GM12878 (cell line): ENCODE measurements at regions not wholly inside any gene's neighbourhood (a gene's known extent, or its start where the extent isn't known, plus 50 kb on each side); places are given as distances from the start of the nearest gene placed in this dataset.
"Not testable (repeated sequence)": the region's sequence is repeated elsewhere in the genome, so short reads cannot be mapped to it uniquely, and the experiment has no call there.

Experiments used
- ATAC-seq: fragments of 200-7000 bp; cut with Tn5 transposase; 3 replicates; pipeline ENCODE4 v1.9.1; 2020; ENCODE audit warnings: mild to moderate bottlenecking, moderate library complexity
- BruUV-seq: library from RNA; stranded (reverse); fragments of 400-500 nt; replicated peaks from 2 replicates; lab custom pipeline; 2021; lab: Mats Ljungman, UMichigan
- CTCF ChIA-PET: fragments of 300-600 bp; sonication (Branson Sonifier 250); formaldehyde crosslinking; extraction: SDS; loops from one replicate; lab custom pipeline; 2021; ENCODE audit warnings: inconsistent platforms; lab: Yijun Ruan, JAX
- POLR2A ChIA-PET: fragments of 350-600 bp; formaldehyde crosslinking; extraction: SDS; loops from one replicate; lab custom pipeline; 2021; ENCODE audit warnings: inconsistent platforms; lab: Charles Lee
- RAD21 ChIA-PET: fragments of 300-600 bp; sonication (Branson Sonifier 250); formaldehyde crosslinking; loops from one replicate; lab custom pipeline; 2023; ENCODE audit warnings: antibody characterized with exemption; ENCODE audit not compliant: unreplicated experiment; lab: Charles Lee
- SMC1A ChIA-PET: fragments of 300-600 bp; sonication (Branson Sonifier 250); formaldehyde crosslinking; loops from one replicate; lab custom pipeline; 2023; ENCODE audit not compliant: unreplicated experiment, uncharacterized antibody; lab: Charles Lee
- DNase-seq: peaks from one replicate; pipeline ENCODE4 v3.0.0-alpha.2; 2011; ENCODE audit warnings: low read depth, low spot score
- FAIRE-seq: peaks from 3 replicates; lab custom pipeline; 2011; peaks lifted over from hg19 to GRCh38; lab: Jason Lieb, UNC
- H2AFZ ChIP-seq: 2 replicates; pipeline ENCODE4 v1.6.0; 2011; ENCODE audit warnings: low read depth, low read length, control low read depth; ENCODE audit not compliant: control insufficient read depth
- H3K27ac ChIP-seq: 2 replicates; pipeline ENCODE4 v1.5.1; 2011; ENCODE audit warnings: control low read depth; ENCODE audit not compliant: control insufficient read depth, insufficient read depth
- H3K27me3 ChIP-seq, 2 experiments: replicated peaks in 1 of 2; 2 replicates each; pipeline versions ENCODE4 v1.6.0 to v1.6.1; 2011; ENCODE audit warnings: low read length in 1 of 2; ENCODE audit not compliant: control insufficient read depth in 2 of 2, insufficient read depth in 2 of 2
- H3K36me3 ChIP-seq, 2 experiments: 2 replicates each; pipeline ENCODE4 v1.5.1; 2011; ENCODE audit warnings: low read length in 1 of 2; ENCODE audit not compliant: control insufficient read depth in 2 of 2, insufficient read depth in 2 of 2
- H3K4me1 ChIP-seq: 2 replicates; pipeline ENCODE4 v1.6.1; 2011; ENCODE audit warnings: mild to moderate bottlenecking, low read length, moderate library complexity, mixed read lengths; ENCODE audit not compliant: control insufficient read depth, insufficient read depth
- H3K4me2 ChIP-seq: 2 replicates; pipeline ENCODE4 v1.6.0; 2011; ENCODE audit warnings: control low read depth; ENCODE audit not compliant: control insufficient read depth, insufficient read depth
- H3K4me3 ChIP-seq: fragments of 200-600 bp; sonication (generic); 2 replicates; pipeline ENCODE4 v1.5.1; 2016
- H3K79me2 ChIP-seq: 2 replicates; pipeline ENCODE4 v1.6.0; 2011; ENCODE audit warnings: low read length; ENCODE audit not compliant: control insufficient read depth, insufficient read depth
- H3K9ac ChIP-seq: 2 replicates; pipeline ENCODE4 v1.8.0; 2011; ENCODE audit warnings: low read length, control low read depth, mixed read lengths; ENCODE audit not compliant: control insufficient read depth, insufficient read depth
- H3K9me3 ChIP-seq: replicated peaks from 3 replicates; pipeline ENCODE4 v1.5.1; 2011; ENCODE audit warnings: mild to moderate bottlenecking, low read length; ENCODE audit not compliant: control insufficient read depth, insufficient read depth
- H4K20me1 ChIP-seq: 2 replicates; pipeline ENCODE4 v1.6.0; 2011; ENCODE audit not compliant: control insufficient read depth, insufficient read depth
- CEBPB ChIP-seq, 2 experiments: fragments of 150-350 bp in 1 of 2; IDR thresholded peaks; 2 replicates each; pipeline ENCODE4 v1.6.1; 2012 to 2014; ENCODE audit warnings: low read depth in 2 of 2, low read length in 2 of 2, borderline replicate concordance in 1 of 2, inconsistent platforms in 1 of 2
- CHD1 ChIP-seq: IDR thresholded peaks from 2 replicates; pipeline ENCODE4 v1.6.1; 2012; ENCODE audit warnings: low read depth, low read length, improper control_type of control experiment
- MLLT1 ChIP-seq: fragments of 450-650 bp; IDR thresholded peaks from 2 replicates; pipeline ENCODE4 v1.6.1; 2016; ENCODE audit warnings: mild to moderate bottlenecking
- SPI1 ChIP-seq: IDR thresholded peaks from 2 replicates; pipeline ENCODE4 v1.6.1; 2011; ENCODE audit warnings: low read depth, mild to moderate bottlenecking, low read length, moderate library complexity, borderline replicate concordance; ENCODE audit not compliant: insufficient read depth
- WGBS: methylation state at CpG from one replicate; pipeline ENCODE4 v1.1.6; 2016; ENCODE audit warnings: low lambda C conversion rate; ENCODE audit not compliant: insufficient replicate concordance, insufficient coverage; ENCODE audit errors: missing lambda C conversion rate; 5-methylcytosine and 5-hydroxymethylcytosine counted together
- in situ Hi-C: fragments of 300-500 bp; cut with MboI; formaldehyde crosslinking; loops from 9 replicates; pipeline ENCODE4 v1.14.3; 2018; ENCODE audit warnings: mixed read lengths
- intact Hi-C: fragments of 100-400 bp; cut with micrococcal nuclease; formaldehyde crosslinking; loops from one replicate; pipeline ENCODE4 v1.14.2; 2022; ENCODE audit not compliant: unreplicated experiment

DNA sequence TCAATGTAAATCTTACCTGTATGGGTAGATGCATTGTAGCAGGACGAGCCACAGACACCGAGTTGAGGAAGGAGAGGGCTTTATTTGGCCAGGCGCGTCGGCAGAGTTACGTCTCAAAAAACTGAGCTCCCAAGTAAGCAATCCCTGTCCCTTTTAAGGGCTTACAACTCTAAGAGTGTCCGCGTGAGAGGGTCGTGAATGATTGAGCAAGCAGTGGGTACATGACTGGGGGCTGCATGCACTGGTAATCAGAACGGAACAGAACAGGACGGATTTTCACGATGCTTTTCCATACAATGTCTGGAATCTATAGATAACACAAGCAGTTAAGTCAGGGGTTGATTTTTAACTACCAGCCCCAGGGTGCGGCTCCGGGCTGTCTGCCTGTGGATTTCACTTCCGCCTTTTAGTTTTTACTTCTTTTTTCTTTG, 524.9 kb upstream of the HTR2C start:
- DNase-seq (no peak), ATAC-seq (peak; percentile 25; the same call in 1 of the 3 replicates), FAIRE-seq (no peak)
- intact Hi-C loops, result no loop called here
- H3K4me3 ChIP-seq, result no peak overlapping the region
- no peaks in the 10 kb centered on the region for H3K4me1 ChIP-seq
- no peak overlapping the region for H3K9ac ChIP-seq
- peak; percentile 11; the same call in 1 of the 2 replicates for TF ChIP-seq SPI1
- TF ChIP-seq MLLT1, result no peak
- TF ChIP-seq CHD1, result no peak
- no peak for TF ChIP-seq CEBPB (IDR thresholded peaks at IDR 0.05; ENCODE audit: borderline replicate concordance in 1 of 2, low read depth in 2 of 2, low read length in 2 of 2)
- H3K36me3 ChIP-seq, result no peaks in the 10 kb centered on the region
- no peaks in the 10 kb centered on the region for H3K27me3 ChIP-seq
- in situ Hi-C loops, result no loop called here
- H4K20me1 ChIP-seq, result no peaks in the 10 kb centered on the region
- RAD21 ChIA-PET, result no interaction called here
- no peaks in the 10 kb centered on the region for H3K9me3 ChIP-seq
- POLR2A ChIA-PET, result no interaction called here
- CTCF ChIA-PET, result no interaction called here
- WGBS, result 45% methylated on average over 15 of the region's 15 CpGs
- SMC1A ChIA-PET, result no interaction called here
- no TSS peak for BruUV-seq
- no peak overlapping the region for H2AFZ ChIP-seq
- H3K79me2 ChIP-seq, result no peaks in the 10 kb centered on the region
- H3K4me2 ChIP-seq, result no peak overlapping the region
- no peak overlapping the region for H3K27ac ChIP-seq

- DNase-seq, POLR2A ChIA-PET, RAD21 ChIA-PET, H3K4me1 ChIP-seq, SMC1A ChIA-PET, H3K36me3 ChIP-seq, FAIRE-seq, in situ Hi-C loops, H2AFZ ChIP-seq, H3K4me2 ChIP-seq, H3K27me3 ChIP-seq, H3K9me3 ChIP-seq, H3K4me3 ChIP-seq, H4K20me1 ChIP-seq, H3K9ac ChIP-seq, H3K79me2 ChIP-seq, H3K27ac ChIP-seq, BruUV-seq, ATAC-seq, intact Hi-C loops: not testable (repeated sequence)
- 61% methylated on average over 9 of the region's 11 CpGs for WGBS
- CTCF ChIA-PET, result interaction anchor here (0.6 kb wide), 1 partner anchor 28 kb away, joined by 3 read pairs; no protein-coding TSS in a partner anchor
Measured at GRCh38 chrX:114057422-114057821, 526.5 kb upstream of the HTR2C start.
